Panc1 (cell line): ENCODE measurements at regions not wholly inside any gene's neighbourhood (a gene's known extent, or its start where the extent isn't known, plus 50 kb on each side); places are given as distances from the start of the nearest gene placed in this dataset.

Experiments used
- ATAC-seq: fragments of 200-7000 bp; cut with Tn5 transposase; 2 replicates; pipeline ENCODE4 v1.9.1; 2020; ENCODE audit warnings: mild to moderate bottlenecking, moderate library complexity
- BruUV-seq: library from RNA; stranded (reverse); fragments of 400-500 nt; replicated peaks from 2 replicates; lab custom pipeline; 2021; lab: Mats Ljungman, UMichigan
- CTCF ChIA-PET: fragments of 300-600 bp; sonication (Branson Sonifier 250); formaldehyde crosslinking; loops from one replicate; lab custom pipeline; 2022; ENCODE audit warnings: antibody characterized with exemption; lab: Charles Lee
- POLR2A ChIA-PET: fragments of 300-600 bp; sonication (Branson Sonifier 250); formaldehyde crosslinking; loops from one replicate; lab custom pipeline; 2022; ENCODE audit warnings: antibody characterized with exemption; lab: Charles Lee
- DNase-seq: peaks from one replicate; pipeline ENCODE4 v3.0.0-alpha.2; 2010; ENCODE audit warnings: low read depth, low spot score
- H3K27ac ChIP-seq: 2 replicates; pipeline ENCODE4 v1.5.1; 2011; ENCODE audit warnings: mild to moderate bottlenecking, low read length, inconsistent platforms
- H3K27me3 ChIP-seq: fragments of 200-500 bp; sonication (Bioruptor generic); 2 replicates; pipeline ENCODE4 v1.6.0; 2014; ENCODE audit warnings: low read length, inconsistent platforms; ENCODE audit not compliant: control insufficient read depth, insufficient read depth
- H3K36me3 ChIP-seq: fragments of 200-500 bp; sonication (Bioruptor generic); 2 replicates; pipeline ENCODE4 v1.5.1; 2014; ENCODE audit warnings: inconsistent platforms, mild to moderate bottlenecking, low read length, moderate library complexity; ENCODE audit not compliant: control insufficient read depth, insufficient read depth
- H3K4me1 ChIP-seq: 2 replicates; pipeline ENCODE4 v1.5.1; 2011; ENCODE audit warnings: inconsistent platforms, mild to moderate bottlenecking, low read length, moderate library complexity; ENCODE audit not compliant: control insufficient read depth, insufficient read depth
- H3K4me3 ChIP-seq, 2 experiments: 2 replicates each; pipeline ENCODE4 v1.5.1; 2011 to 2012; ENCODE audit warnings: low read depth in 2 of 2, low read length in 2 of 2, mild to moderate bottlenecking in 2 of 2, inconsistent platforms in 1 of 2, moderate library complexity in 1 of 2
- H3K9me3 ChIP-seq: fragments of 200-500 bp; sonication (Bioruptor generic); 2 replicates; pipeline ENCODE4 v1.5.1; 2014; ENCODE audit warnings: low read depth, mild to moderate bottlenecking, inconsistent platforms, low read length, moderate library complexity; ENCODE audit not compliant: control insufficient read depth, insufficient read depth
- CTCF ChIP-seq: fragments of 450-650 bp; IDR thresholded peaks from 2 replicates; pipeline ENCODE4 v1.5.1; 2017; ENCODE audit warnings: mild to moderate bottlenecking
- POLR2AphosphoS5 ChIP-seq: IDR thresholded peaks from 2 replicates; pipeline ENCODE4 v1.6.1; 2012; ENCODE audit warnings: mild to moderate bottlenecking, low read depth, low read length, moderate library complexity
- REST ChIP-seq, 2 experiments: IDR thresholded peaks; 2 replicates each; pipeline ENCODE4 v1.6.1; 2011 to 2012; ENCODE audit warnings: low read depth in 2 of 2, control low read depth in 1 of 2, low read length in 1 of 2, mild to moderate bottlenecking in 1 of 2, moderate library complexity in 1 of 2; ENCODE audit not compliant: insufficient read depth in 1 of 2
- SIN3A ChIP-seq: IDR thresholded peaks from 2 replicates; pipeline ENCODE4 v1.6.1; 2012; ENCODE audit warnings: low read depth, mild to moderate bottlenecking, low read length, moderate library complexity, borderline replicate concordance; ENCODE audit not compliant: insufficient read depth
- TCF7L2 ChIP-seq: IDR thresholded peaks from 2 replicates; pipeline ENCODE4 v1.6.1; 2011; ENCODE audit warnings: mild to moderate bottlenecking, low read depth, low read length, inconsistent platforms
- in situ Hi-C: cut with HindIII; loops from 2 replicates; pipeline ENCODE4 v1.10.0; 2016; ENCODE audit warnings: low sequenced_read_pairs, low pct_unique_long_range_greater_than_20kb
- intact Hi-C: fragments of 100-400 bp; cut with micrococcal nuclease; formaldehyde crosslinking; loops from one replicate; pipeline ENCODE4 v1.10.0; 2022; ENCODE audit not compliant: unreplicated experiment

GRCh38 chr16:5216441-5217080 is 119.0 kb upstream of the EEF2KMT start:
- in situ Hi-C loops, result no loop called here
- ChIA-PET CTCF (no interaction called here), POLR2A (no interaction called here)
- Histone ChIP-seq H3K36me3 (no peaks in the 10 kb centered on the region), H3K9me3 (no peaks in the 10 kb centered on the region), H3K4me1 (no peaks in the 10 kb centered on the region), H3K4me3 (no peak overlapping the region), H3K27me3 (no peaks in the 10 kb centered on the region; the same call in 1 of the 2 replicates), H3K27ac (no peak overlapping the region)
- no peak for ATAC-seq
- no peak for DNase-seq
- intact Hi-C loops, result no loop called here
- TF ChIP-seq CTCF (no peak), REST (IDR thresholded peaks at IDR 0.05; ENCODE audit: insufficient read depth in 1 of 2, low read depth in 2 of 2, low read length in 1 of 2) (no peak), SIN3A (no peak), POLR2AphosphoS5 (no peak)
- no TSS peak for BruUV-seq

GRCh38 chr16:5215901-5216300 is 118.3 kb upstream of the EEF2KMT start:
- CTCF ChIA-PET, result no interaction called here

More at GRCh38 chr16:5215901-5216300, 118.3 kb upstream of the EEF2KMT start:
- H3K27ac ChIP-seq, result no peak overlapping the region
- BruUV-seq, result no TSS peak
- no peaks in the 10 kb centered on the region for H3K4me1 ChIP-seq
- H3K9me3 ChIP-seq, result no peaks in the 10 kb centered on the region
- in situ Hi-C loops (no loop called here), intact Hi-C loops (no loop called here)
- TF ChIP-seq TCF7L2 (no peak), CTCF (no peak), POLR2AphosphoS5 (no peak), REST (IDR thresholded peaks at IDR 0.05; ENCODE audit: insufficient read depth in 1 of 2, low read depth in 2 of 2, low read length in 1 of 2) (no peak), SIN3A (no peak)
- no peak overlapping the region for H3K4me3 ChIP-seq
- H3K36me3 ChIP-seq, result no peaks in the 10 kb centered on the region
- no peak for DNase-seq
- POLR2A ChIA-PET, result no interaction called here
- H3K27me3 ChIP-seq, result no peaks in the 10 kb centered on the region; the same call in 1 of the 2 replicates
- ATAC-seq, result no peak
